ENCODE measurements at regions not wholly inside any gene's neighbourhood (a gene's known extent, or its start where the extent isn't known, plus 50 kb on each side); places are given as distances from the start of the nearest gene placed in this dataset.
"Not testable (repeated sequence)": the region's sequence is repeated elsewhere in the genome, so short reads cannot be mapped to it uniquely, and the experiment has no call there.

- no peak overlapping the region for H3K4me3 ChIP-seq (ENCODE audit: low read depth, low read length, poor library complexity, severe bottlenecking)
- no peaks in the 10 kb centered on the region for H3K79me2 ChIP-seq (ENCODE audit: insufficient read depth, low read length)
- peaks cover 9% of the 10 kb centered on the region for H3K4me1 ChIP-seq (ENCODE audit: insufficient read depth, low read length, severe bottlenecking)
- H3K4me2 ChIP-seq (ENCODE audit: low read length): no peak overlapping the region
- H3K9ac ChIP-seq (ENCODE audit: low read length): no peak overlapping the region
- H4K20me1 ChIP-seq (ENCODE audit: insufficient read depth, low read length): no peaks in the 10 kb centered on the region
- H3F3A ChIP-seq (ENCODE audit: insufficient read depth, low read length): no peaks in the 10 kb centered on the region; the same call in 1 of the 2 replicates
- no peaks in the 10 kb centered on the region for H3K36me3 ChIP-seq (ENCODE audit: insufficient read depth, low read length)
- H3K9me3 ChIP-seq (ENCODE audit: low read length): no peaks in the 10 kb centered on the region
- no peak overlapping the region for H2AFZ ChIP-seq (ENCODE audit: low read length)
- TF ChIP-seq CTCF (IDR thresholded peaks at IDR 0.05; ENCODE audit: low read length) (no peak), EZH2 (IDR thresholded peaks at IDR 0.05; ENCODE audit: borderline replicate concordance, low read length) (no peak)
- H3K27me3 ChIP-seq (ENCODE audit: insufficient read depth, low read length): no peaks in the 10 kb centered on the region
- H3K27ac ChIP-seq (ENCODE audit: low read depth, low read length, poor library complexity, severe bottlenecking): no peak overlapping the region
- H3K9me2 ChIP-seq (ENCODE audit: low read depth, low read length): no peaks in the 10 kb centered on the region
These were observed 108.1 kb upstream of the SLC1A4 start for GRCh38 chr2:64881037-64881492.

- Histone ChIP-seq H3F3A (ENCODE audit: insufficient read depth, low read length) (no peaks in the 10 kb centered on the region; the same call in 1 of the 2 replicates), H2AFZ (ENCODE audit: low read length) (no peak overlapping the region), H3K4me2 (ENCODE audit: low read length) (no peak overlapping the region), H3K4me1 (ENCODE audit: insufficient read depth, low read length, severe bottlenecking) (no peaks in the 10 kb centered on the region), H3K9ac (ENCODE audit: low read length) (no peak overlapping the region), H3K36me3 (ENCODE audit: insufficient read depth, low read length) (peaks cover 44% of the 10 kb centered on the region), H3K27ac (ENCODE audit: low read depth, low read length, poor library complexity, severe bottlenecking) (no peak overlapping the region), H3K9me3 (ENCODE audit: low read length) (peaks cover 19% of the 10 kb centered on the region), H3K79me2 (ENCODE audit: insufficient read depth, low read length) (no peaks in the 10 kb centered on the region), H4K20me1 (ENCODE audit: insufficient read depth, low read length) (no peaks in the 10 kb centered on the region), H3K9me2 (ENCODE audit: low read depth, low read length) (no peaks in the 10 kb centered on the region), H3K27me3 (ENCODE audit: insufficient read depth, low read length) (no peaks in the 10 kb centered on the region), H3K4me3 (ENCODE audit: low read depth, low read length, poor library complexity, severe bottlenecking) (no peak overlapping the region)
- no peak for TF ChIP-seq EZH2 (IDR thresholded peaks at IDR 0.05; ENCODE audit: borderline replicate concordance, low read length)
These were observed 101.6 kb upstream of the SLC1A4 start for GRCh38 chr2:64887565-64887964.

- H3K4me1 ChIP-seq (ENCODE audit: insufficient read depth, low read length, severe bottlenecking): no peaks in the 10 kb centered on the region
- H3K27me3 ChIP-seq (ENCODE audit: insufficient read depth, low read length): no peaks in the 10 kb centered on the region
- H3K9me2 ChIP-seq (ENCODE audit: low read depth, low read length): no peaks in the 10 kb centered on the region
- TF ChIP-seq EZH2 (IDR thresholded peaks at IDR 0.05; ENCODE audit: borderline replicate concordance, low read length): no peak
- TF ChIP-seq CTCF (IDR thresholded peaks at IDR 0.05; ENCODE audit: low read length): no peak
- no peak overlapping the region for H3K4me3 ChIP-seq (ENCODE audit: low read depth, low read length, poor library complexity, severe bottlenecking)
- no peak overlapping the region for H3K27ac ChIP-seq (ENCODE audit: low read depth, low read length, poor library complexity, severe bottlenecking)
- peaks cover 44% of the 10 kb centered on the region for H3K36me3 ChIP-seq (ENCODE audit: insufficient read depth, low read length)
- H3K79me2 ChIP-seq (ENCODE audit: insufficient read depth, low read length): no peaks in the 10 kb centered on the region
- H3K9me3 ChIP-seq (ENCODE audit: low read length): peaks cover 19% of the 10 kb centered on the region
- no peak overlapping the region for H2AFZ ChIP-seq (ENCODE audit: low read length)
- no peaks in the 10 kb centered on the region for H4K20me1 ChIP-seq (ENCODE audit: insufficient read depth, low read length)
- H3K4me2 ChIP-seq (ENCODE audit: low read length): no peak overlapping the region
- H3F3A ChIP-seq (ENCODE audit: insufficient read depth, low read length): no peaks in the 10 kb centered on the region
- H3K9ac ChIP-seq (ENCODE audit: low read length): no peak overlapping the region
These were observed 100.4 kb upstream of the SLC1A4 start for GRCh38 chr2:64888591-64889309.

- Histone ChIP-seq H4K20me1 (ENCODE audit: insufficient read depth, low read length) (no peaks in the 10 kb centered on the region), H3K4me3 (ENCODE audit: low read depth, low read length, poor library complexity, severe bottlenecking) (no peak overlapping the region), H3K9ac (ENCODE audit: low read length) (no peak overlapping the region), H3F3A (ENCODE audit: insufficient read depth, low read length) (no peaks in the 10 kb centered on the region), H3K9me3 (ENCODE audit: low read length) (peaks cover 19% of the 10 kb centered on the region), H2AFZ (ENCODE audit: low read length) (no peak overlapping the region), H3K4me1 (ENCODE audit: insufficient read depth, low read length, severe bottlenecking) (no peaks in the 10 kb centered on the region), H3K9me2 (ENCODE audit: low read depth, low read length) (no peaks in the 10 kb centered on the region), H3K36me3 (ENCODE audit: insufficient read depth, low read length) (peaks cover 44% of the 10 kb centered on the region), H3K27ac (ENCODE audit: low read depth, low read length, poor library complexity, severe bottlenecking) (no peak overlapping the region), H3K79me2 (ENCODE audit: insufficient read depth, low read length) (no peaks in the 10 kb centered on the region), H3K4me2 (ENCODE audit: low read length) (no peak overlapping the region), H3K27me3 (ENCODE audit: insufficient read depth, low read length) (no peaks in the 10 kb centered on the region)
- TF ChIP-seq EZH2 (IDR thresholded peaks at IDR 0.05; ENCODE audit: borderline replicate concordance, low read length) (no peak), CTCF (IDR thresholded peaks at IDR 0.05; ENCODE audit: low read length) (no peak)
These were observed 99.4 kb upstream of the SLC1A4 start for GRCh38 chr2:64889803-64890202.

GRCh38 chr2:64896572-64896971, 92.6 kb upstream of the SLC1A4 start:
- not testable (repeated sequence) for H3K9me3 ChIP-seq (ENCODE audit: low read length); H3K27ac ChIP-seq (ENCODE audit: low read depth, low read length, poor library complexity, severe bottlenecking); H3K79me2 ChIP-seq (ENCODE audit: insufficient read depth, low read length); H3K27me3 ChIP-seq (ENCODE audit: insufficient read depth, low read length); H3K4me3 ChIP-seq (ENCODE audit: low read depth, low read length, poor library complexity, severe bottlenecking); H3K4me2 ChIP-seq (ENCODE audit: low read length); H3K4me1 ChIP-seq (ENCODE audit: insufficient read depth, low read length, severe bottlenecking); H3K9me2 ChIP-seq (ENCODE audit: low read depth, low read length); H2AFZ ChIP-seq (ENCODE audit: low read length); H4K20me1 ChIP-seq (ENCODE audit: insufficient read depth, low read length); H3F3A ChIP-seq (ENCODE audit: insufficient read depth, low read length); H3K9ac ChIP-seq (ENCODE audit: low read length)
- H3K36me3 ChIP-seq (ENCODE audit: insufficient read depth, low read length): peaks cover 17% of the 10 kb centered on the region; the same call in 1 of the 2 replicates

Measured in OCI-LY1 (cell line).